Mammary epithelial cell (primary cell): ENCODE measurements at regions not wholly inside any gene's neighbourhood (a gene's known extent, or its start where the extent isn't known, plus 50 kb on each side); places are given as distances from the start of the nearest gene placed in this dataset.

Experiments used
- CTCF ChIP-seq, 2 donors: IDR thresholded peaks in 1 of 2; conservative IDR thresholded peaks in 1 of 2; 2 replicates each; pipeline ENCODE4 v1.5.1; 2011 to 2012; ENCODE audit warnings: inconsistent platforms in 2 of 2, low read length in 2 of 2, mild to moderate bottlenecking in 2 of 2, control low read depth in 1 of 2, low read depth in 1 of 2; ENCODE audit not compliant: insufficient read depth in 1 of 2; ENCODE audit errors: extremely low read depth in 1 of 2
- EZH2 ChIP-seq: IDR thresholded peaks from 2 replicates; pipeline ENCODE4 v1.6.1; 2012; ENCODE audit warnings: low read length, inconsistent platforms, borderline replicate concordance

- TF ChIP-seq EZH2: no peak
- TF ChIP-seq CTCF (conservative IDR thresholded peaks at IDR 0.05 in 1 of 2, IDR thresholded peaks at IDR 0.05 in 1 of 2; ENCODE audit: extremely low read depth in 1 of 2, insufficient read depth in 1 of 2, low read depth in 1 of 2, low read length in 2 of 2): peak; percentile 7 to 37
These were observed 499.3 kb upstream of the CT83 start for GRCh38 chrX:116961872-116962582.
